ENCODE measurements at regions not wholly inside any gene's neighbourhood (a gene's known extent, or its start where the extent isn't known, plus 50 kb on each side); places are given as distances from the start of the nearest gene placed in this dataset.

- no peaks in the 10 kb centered on the region for H3K27me3 Mint-ChIP-seq (ENCODE audit: insufficient read depth, unreplicated experiment)
Observed at GRCh38 chr2:56624181-56624580, 440.4 kb downstream of the CCDC85A start.

GRCh38 chr2:56626927-56627326, 443.1 kb downstream of the CCDC85A start:
- H3K36me3 ChIP-seq (ENCODE audit: control insufficient read depth, insufficient read depth, low read length) = no peaks in the 10 kb centered on the region
- Mint-ChIP-seq H3K9me3 (ENCODE audit: unreplicated experiment) (peaks cover 10% of the 10 kb centered on the region), H3K27ac (ENCODE audit: unreplicated experiment) (no peak overlapping the region), H3K4me1 (ENCODE audit: low read depth, unreplicated experiment) (no peaks in the 10 kb centered on the region), H3K27me3 (ENCODE audit: insufficient read depth, unreplicated experiment) (no peaks in the 10 kb centered on the region), H3K36me3 (ENCODE audit: insufficient read depth, unreplicated experiment) (no peaks in the 10 kb centered on the region), H3K4me3 (ENCODE audit: unreplicated experiment) (no peak overlapping the region)
- CTCF ChIA-PET = no interaction called here
- H3K27me3 ChIP-seq (replicated peaks; ENCODE audit: control insufficient read depth, insufficient read depth, low read length) = no peaks in the 10 kb centered on the region
- no TSS peak for BruUV-seq (replicated peaks)
- POLR2A ChIA-PET = no interaction called here
- no peak for DNase-seq
- no peak for TF ChIP-seq CTCF (IDR thresholded peaks at IDR 0.05; ENCODE audit: insufficient read depth in 1 of 2, low read depth in 1 of 2, low read length in 1 of 2, severe bottlenecking in 1 of 2, unreplicated experiment in 1 of 2)
- no peaks in the 10 kb centered on the region for H3K9me3 ChIP-seq
- intact Hi-C loops (cut with micrococcal nuclease; ENCODE audit: unreplicated experiment) = no loop called here
- no peak overlapping the region for H3K4me3 ChIP-seq (ENCODE audit: low read depth, low read length)
- H3K4me1 ChIP-seq = no peaks in the 10 kb centered on the region

More at GRCh38 chr2:56624181-56624580, 440.4 kb downstream of the CCDC85A start:
- Mint-ChIP-seq H3K27ac (ENCODE audit: unreplicated experiment) (no peak overlapping the region), H3K36me3 (ENCODE audit: insufficient read depth, unreplicated experiment) (no peaks in the 10 kb centered on the region), H3K4me1 (ENCODE audit: low read depth, unreplicated experiment) (no peaks in the 10 kb centered on the region), H3K9me3 (ENCODE audit: unreplicated experiment) (peaks cover 3% of the 10 kb centered on the region), H3K4me3 (ENCODE audit: unreplicated experiment) (no peak overlapping the region)
- no peaks in the 10 kb centered on the region for H3K27me3 ChIP-seq (replicated peaks; ENCODE audit: control insufficient read depth, insufficient read depth, low read length)
- no peak for DNase-seq
- no peaks in the 10 kb centered on the region for H3K4me1 ChIP-seq
- no TSS peak for BruUV-seq (replicated peaks)
- no peak overlapping the region for H3K4me3 ChIP-seq (ENCODE audit: low read depth, low read length)
- intact Hi-C loops (cut with micrococcal nuclease; ENCODE audit: unreplicated experiment) = no loop called here
- no peaks in the 10 kb centered on the region for H3K9me3 ChIP-seq
- TF ChIP-seq CTCF (IDR thresholded peaks at IDR 0.05; ENCODE audit: insufficient read depth in 1 of 2, low read depth in 1 of 2, low read length in 1 of 2, severe bottlenecking in 1 of 2, unreplicated experiment in 1 of 2) = no peak
- CTCF ChIA-PET = no interaction called here
- no peaks in the 10 kb centered on the region for H3K36me3 ChIP-seq (ENCODE audit: control insufficient read depth, insufficient read depth, low read length)
- POLR2A ChIA-PET = no interaction called here

- no peaks in the 10 kb centered on the region for H3K36me3 Mint-ChIP-seq (ENCODE audit: insufficient read depth, unreplicated experiment)
- Histone ChIP-seq H3K4me3 (ENCODE audit: low read depth, low read length) (no peak overlapping the region), H3K36me3 (ENCODE audit: control insufficient read depth, insufficient read depth, low read length) (no peaks in the 10 kb centered on the region), H3K4me1 (no peaks in the 10 kb centered on the region), H3K9me3 (no peaks in the 10 kb centered on the region), H3K27me3 (replicated peaks; ENCODE audit: control insufficient read depth, insufficient read depth, low read length) (no peaks in the 10 kb centered on the region)
- no peak for TF ChIP-seq CTCF (IDR thresholded peaks at IDR 0.05; ENCODE audit: insufficient read depth in 1 of 2, low read depth in 1 of 2, low read length in 1 of 2, severe bottlenecking in 1 of 2, unreplicated experiment in 1 of 2)
- no TSS peak for BruUV-seq (replicated peaks)
- intact Hi-C loops (cut with micrococcal nuclease; ENCODE audit: unreplicated experiment) = no loop called here
- H3K4me3 Mint-ChIP-seq (ENCODE audit: unreplicated experiment) = no peak overlapping the region
- DNase-seq = no peak
- H3K9me3 Mint-ChIP-seq (ENCODE audit: unreplicated experiment) = peaks cover 10% of the 10 kb centered on the region
- H3K4me1 Mint-ChIP-seq (ENCODE audit: low read depth, unreplicated experiment) = no peaks in the 10 kb centered on the region
- H3K27me3 Mint-ChIP-seq (ENCODE audit: insufficient read depth, unreplicated experiment) = no peaks in the 10 kb centered on the region
- H3K27ac Mint-ChIP-seq (ENCODE audit: unreplicated experiment) = no peak overlapping the region
- ChIA-PET CTCF (no interaction called here), POLR2A (no interaction called here)
Observed at GRCh38 chr2:56630286-56630685, 446.5 kb downstream of the CCDC85A start.

Data from Caco-2 (cell line).